Large intestine (tissue), 3 donors: ENCODE measurements at regions not wholly inside any gene's neighbourhood (a gene's known extent, or its start where the extent isn't known, plus 50 kb on each side); places are given as distances from the start of the nearest gene placed in this dataset.
"Not testable (repeated sequence)": the region's sequence is repeated elsewhere in the genome, so short reads cannot be mapped to it uniquely, and the experiment has no call there.

Experiments used
- DNase-seq, 2 donors: peaks; one replicate each; pipeline versions ENCODE4 v3.0.0 to v3.0.0-alpha.2; 2013
- H3K27ac ChIP-seq: one replicate; pipeline ENCODE4 v1.5.1; 2013; ENCODE audit warnings: low read length
- H3K27me3 ChIP-seq: 2 replicates; pipeline ENCODE4 v1.6.1; 2013; ENCODE audit warnings: low read length; ENCODE audit not compliant: control insufficient read depth, insufficient read depth
- H3K36me3 ChIP-seq: 2 replicates; pipeline ENCODE4 v1.6.1; 2013; ENCODE audit warnings: low read length; ENCODE audit not compliant: control insufficient read depth, insufficient read depth
- H3K4me1 ChIP-seq: one replicate; pipeline ENCODE4 v1.6.1; 2013; ENCODE audit warnings: low read length; ENCODE audit not compliant: control insufficient read depth, insufficient read depth
- H3K4me3 ChIP-seq: one replicate; pipeline ENCODE4 v1.5.1; 2013; ENCODE audit warnings: low read length
- H3K9me3 ChIP-seq: one replicate; pipeline ENCODE4 v1.6.1; 2013; ENCODE audit warnings: mild to moderate bottlenecking, low read depth, low read length, moderate library complexity; ENCODE audit not compliant: control insufficient read depth
- WGBS: methylation state at CpG from one replicate; pipeline ENCODE4 v1.1.5; 2013; ENCODE audit warnings: low lambda C conversion rate; ENCODE audit not compliant: insufficient coverage; 5-methylcytosine and 5-hydroxymethylcytosine counted together

GRCh38 chrX:44785652-44786051 lies 58.2 kb upstream of the DUSP21 start:
- Histone ChIP-seq H3K27me3 (no peaks in the 10 kb centered on the region), H3K9me3 (no peaks in the 10 kb centered on the region), H3K27ac (no peak overlapping the region), H3K4me3 (no peak overlapping the region), H3K4me1 (no peaks in the 10 kb centered on the region), H3K36me3 (no peaks in the 10 kb centered on the region)
- no CpG with 5 or more reads among the region's 5 CpGs for WGBS
- DNase-seq: no peak

GRCh38 chrX:44784241-44784640 lies 59.6 kb upstream of the DUSP21 start:
- Histone ChIP-seq H3K27me3 (no peaks in the 10 kb centered on the region), H3K27ac (no peak overlapping the region), H3K4me1 (no peaks in the 10 kb centered on the region), H3K4me3 (no peak overlapping the region), H3K36me3 (no peaks in the 10 kb centered on the region), H3K9me3 (no peaks in the 10 kb centered on the region)
- WGBS: no CpG with 5 or more reads among the region's 2 CpGs
- no peak for DNase-seq

GRCh38 chrX:44778254-44778653 lies 65.6 kb upstream of the DUSP21 start:
- H3K36me3 ChIP-seq: no peaks in the 10 kb centered on the region
- no peaks in the 10 kb centered on the region for H3K4me1 ChIP-seq
- no peaks in the 10 kb centered on the region for H3K9me3 ChIP-seq
- WGBS: no CpG with 5 or more reads among the region's 7 CpGs
- no peak overlapping the region for H3K27ac ChIP-seq
- H3K4me3 ChIP-seq: no peak overlapping the region
- H3K27me3 ChIP-seq: no peaks in the 10 kb centered on the region
- no peak for DNase-seq

GRCh38 chrX:44775726-44776125 lies 68.1 kb upstream of the DUSP21 start:
- no peak for DNase-seq
- no peaks in the 10 kb centered on the region for H3K9me3 ChIP-seq
- H3K27ac ChIP-seq: no peak overlapping the region
- WGBS: no CpG with 5 or more reads among the region's 6 CpGs
- no peaks in the 10 kb centered on the region for H3K27me3 ChIP-seq
- H3K4me1 ChIP-seq: no peaks in the 10 kb centered on the region
- no peaks in the 10 kb centered on the region for H3K36me3 ChIP-seq
- H3K4me3 ChIP-seq: no peak overlapping the region

GRCh38 chrX:44774066-44774465 lies 69.8 kb upstream of the DUSP21 start:
- WGBS: no CpG with 5 or more reads among the region's 10 CpGs
- H3K9me3 ChIP-seq, H3K4me3 ChIP-seq, H3K36me3 ChIP-seq, H3K27ac ChIP-seq, H3K4me1 ChIP-seq, H3K27me3 ChIP-seq, DNase-seq: not testable (repeated sequence)

GRCh38 chrX:44770121-44770520 lies 73.7 kb upstream of the DUSP21 start:
- Histone ChIP-seq H3K27ac (no peak overlapping the region), H3K4me3 (no peak overlapping the region), H3K4me1 (no peaks in the 10 kb centered on the region), H3K9me3 (no peaks in the 10 kb centered on the region), H3K36me3 (no peaks in the 10 kb centered on the region), H3K27me3 (no peaks in the 10 kb centered on the region)
- no CpG with 5 or more reads among the region's 2 CpGs for WGBS
- DNase-seq: no peak

GRCh38 chrX:44767308-44767707 lies 76.5 kb upstream of the DUSP21 start:
- H3K4me1 ChIP-seq: no peaks in the 10 kb centered on the region
- WGBS: no CpG with 5 or more reads among the region's 5 CpGs
- no peaks in the 10 kb centered on the region for H3K27me3 ChIP-seq
- H3K9me3 ChIP-seq: no peaks in the 10 kb centered on the region
- H3K36me3 ChIP-seq: no peaks in the 10 kb centered on the region
- H3K27ac ChIP-seq: no peak overlapping the region
- no peak for DNase-seq
- H3K4me3 ChIP-seq: no peak overlapping the region

- Histone ChIP-seq H3K36me3 (no peaks in the 10 kb centered on the region), H3K4me3 (no peak overlapping the region), H3K27me3 (no peaks in the 10 kb centered on the region), H3K27ac (no peak overlapping the region), H3K4me1 (no peaks in the 10 kb centered on the region), H3K9me3 (no peaks in the 10 kb centered on the region)
- DNase-seq: no peak
- no CpG with 5 or more reads among the region's 2 CpGs for WGBS
These were observed 78.3 kb upstream of the DUSP21 start for GRCh38 chrX:44765556-44765955.

- no peaks in the 10 kb centered on the region for H3K36me3 ChIP-seq
- H3K27ac ChIP-seq: no peak overlapping the region
- H3K9me3 ChIP-seq: no peaks in the 10 kb centered on the region
- DNase-seq: no peak
- H3K27me3 ChIP-seq: no peaks in the 10 kb centered on the region
- peaks cover 5% of the 10 kb centered on the region for H3K4me1 ChIP-seq
- no CpG with 5 or more reads among the region's 2 CpGs for WGBS
- H3K4me3 ChIP-seq: no peak overlapping the region
These were observed 95.9 kb upstream of the DUSP21 start for GRCh38 chrX:44747969-44748368.

GRCh38 chrX:44747317-44747716 lies 96.5 kb upstream of the DUSP21 start:
- peaks cover 6% of the 10 kb centered on the region for H3K4me1 ChIP-seq
- no peaks in the 10 kb centered on the region for H3K9me3 ChIP-seq
- no peak overlapping the region for H3K27ac ChIP-seq
- no peak overlapping the region for H3K4me3 ChIP-seq
- peak in 1 of 2 donors; percentile 1 for DNase-seq
- H3K36me3 ChIP-seq: no peaks in the 10 kb centered on the region
- WGBS: no CpG with 5 or more reads among the region's 2 CpGs
- no peaks in the 10 kb centered on the region for H3K27me3 ChIP-seq

- H3K36me3 ChIP-seq: no peaks in the 10 kb centered on the region
- H3K4me3 ChIP-seq: no peak overlapping the region
- no peak overlapping the region for H3K27ac ChIP-seq
- H3K27me3 ChIP-seq: no peaks in the 10 kb centered on the region
- H3K4me1 ChIP-seq: peaks cover 9% of the 10 kb centered on the region
- no CpG with 5 or more reads among the region's 3 CpGs for WGBS
- H3K9me3 ChIP-seq: no peaks in the 10 kb centered on the region
- no peak for DNase-seq
These were observed 99.0 kb upstream of the DUSP21 start for GRCh38 chrX:44744799-44745198.
